ENCODE measurements at regions not wholly inside any gene's neighbourhood (a gene's known extent, or its start where the extent isn't known, plus 50 kb on each side); places are given as distances from the start of the nearest gene placed in this dataset.

DNA sequence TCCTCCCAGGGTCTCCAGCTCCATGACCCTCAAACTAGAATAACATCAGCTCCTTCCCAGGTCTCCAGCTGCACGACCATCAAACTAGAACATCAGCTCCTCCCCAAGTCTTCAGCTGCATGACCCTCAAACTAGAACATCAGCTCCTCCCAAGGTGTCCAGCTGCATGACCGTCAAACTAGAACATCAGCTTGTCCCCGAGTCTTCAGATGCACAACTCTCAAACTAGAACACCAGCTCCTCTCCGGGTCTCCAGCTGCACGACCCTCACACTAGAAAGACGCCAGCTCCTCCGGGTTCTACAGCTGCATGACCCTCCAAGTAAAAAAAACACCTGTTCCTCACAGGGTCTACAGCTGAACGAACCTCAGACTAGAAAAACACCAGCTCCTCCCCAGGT lies 312.9 kb upstream of the TFPI start:
- TF ChIP-seq, protein P1, sequence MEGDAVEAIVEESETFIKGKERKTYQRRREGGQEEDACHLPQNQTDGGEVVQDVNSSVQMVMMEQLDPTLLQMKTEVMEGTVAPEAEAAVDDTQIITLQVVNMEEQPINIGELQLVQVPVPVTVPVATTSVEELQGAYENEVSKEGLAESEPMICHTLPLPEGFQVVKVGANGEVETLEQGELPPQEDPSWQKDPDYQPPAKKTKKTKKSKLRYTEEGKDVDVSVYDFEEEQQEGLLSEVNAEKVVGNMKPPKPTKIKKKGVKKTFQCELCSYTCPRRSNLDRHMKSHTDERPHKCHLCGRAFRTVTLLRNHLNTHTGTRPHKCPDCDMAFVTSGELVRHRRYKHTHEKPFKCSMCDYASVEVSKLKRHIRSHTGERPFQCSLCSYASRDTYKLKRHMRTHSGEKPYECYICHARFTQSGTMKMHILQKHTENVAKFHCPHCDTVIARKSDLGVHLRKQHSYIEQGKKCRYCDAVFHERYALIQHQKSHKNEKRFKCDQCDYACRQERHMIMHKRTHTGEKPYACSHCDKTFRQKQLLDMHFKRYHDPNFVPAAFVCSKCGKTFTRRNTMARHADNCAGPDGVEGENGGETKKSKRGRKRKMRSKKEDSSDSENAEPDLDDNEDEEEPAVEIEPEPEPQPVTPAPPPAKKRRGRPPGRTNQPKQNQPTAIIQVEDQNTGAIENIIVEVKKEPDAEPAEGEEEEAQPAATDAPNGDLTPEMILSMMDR (IDR thresholded peaks at IDR 0.05; ENCODE audit: low read depth, low read length), result no peak
- TF ChIP-seq POLR2A (IDR thresholded peaks at IDR 0.05; ENCODE audit: extremely low read depth, insufficient read length), result no peak
- TF ChIP-seq MYC (IDR thresholded peaks at IDR 0.05; ENCODE audit: low read depth, low read length), result no peak
- TF ChIP-seq, protein P2, sequence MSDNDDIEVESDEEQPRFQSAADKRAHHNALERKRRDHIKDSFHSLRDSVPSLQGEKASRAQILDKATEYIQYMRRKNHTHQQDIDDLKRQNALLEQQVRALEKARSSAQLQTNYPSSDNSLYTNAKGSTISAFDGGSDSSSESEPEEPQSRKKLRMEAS (IDR thresholded peaks at IDR 0.05; ENCODE audit: low read depth, low read length), result no peak
- no peak for DNase-seq (ENCODE audit: low read depth)
- H3K4me3 ChIP-seq (ENCODE audit: low read depth, low read length), result no peak overlapping the region

DNA sequence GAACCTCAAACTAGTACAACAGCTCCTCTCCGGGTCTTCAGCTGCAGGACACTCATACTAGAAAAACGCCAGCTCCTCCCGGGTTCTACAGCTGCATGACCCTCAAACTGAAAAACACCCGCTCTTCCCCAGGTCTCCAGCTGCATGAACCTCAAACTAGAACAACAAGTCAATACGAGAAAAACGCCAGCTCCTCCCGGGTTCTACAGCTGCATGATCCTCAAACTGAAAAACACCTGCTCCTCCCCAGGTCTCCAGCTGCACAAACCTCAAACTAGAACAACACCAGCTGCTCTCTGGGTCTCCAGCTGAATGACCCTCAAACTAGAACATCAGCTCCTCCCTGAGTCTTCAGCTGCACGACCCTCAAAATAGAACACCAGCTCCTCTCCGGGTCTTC lies 315.0 kb upstream of the TFPI start:
- DNase-seq (ENCODE audit: low read depth), result no peak
- TF ChIP-seq POLR2A (IDR thresholded peaks at IDR 0.05; ENCODE audit: extremely low read depth, insufficient read length), result no peak
- TF ChIP-seq MYC (IDR thresholded peaks at IDR 0.05; ENCODE audit: low read depth, low read length), result no peak
- TF ChIP-seq, protein P1 (IDR thresholded peaks at IDR 0.05; ENCODE audit: low read depth, low read length), result no peak
- TF ChIP-seq, protein P2 (IDR thresholded peaks at IDR 0.05; ENCODE audit: low read depth, low read length), result no peak
- no peak overlapping the region for H3K4me3 ChIP-seq (ENCODE audit: low read depth, low read length)

DNA sequence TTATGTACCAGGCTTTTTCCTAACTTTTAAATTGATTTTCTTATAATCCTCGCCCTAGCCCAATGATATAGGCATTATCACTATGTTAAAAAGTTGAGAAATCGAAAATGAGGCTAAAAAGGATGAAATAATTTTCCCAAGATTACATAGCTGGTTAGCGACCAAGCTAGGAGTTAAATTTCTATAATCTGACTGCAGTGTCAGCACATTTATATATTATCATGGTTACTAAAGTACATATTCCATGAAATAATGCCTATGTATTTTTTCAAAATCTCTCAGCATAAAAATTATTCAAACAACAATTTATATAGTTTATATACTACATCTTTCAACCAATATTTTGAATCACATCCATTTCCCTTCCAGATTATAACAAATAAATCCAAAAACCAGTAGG lies 317.3 kb upstream of the TFPI start:
- DNase-seq (ENCODE audit: low read depth), result no peak
- TF ChIP-seq, protein P1 (IDR thresholded peaks at IDR 0.05; ENCODE audit: low read depth, low read length), result no peak
- TF ChIP-seq, protein P2 (IDR thresholded peaks at IDR 0.05; ENCODE audit: low read depth, low read length), result no peak
- TF ChIP-seq MYC (IDR thresholded peaks at IDR 0.05; ENCODE audit: low read depth, low read length) (no peak), POLR2A (IDR thresholded peaks at IDR 0.05; ENCODE audit: extremely low read depth, insufficient read length) (no peak)

DNA sequence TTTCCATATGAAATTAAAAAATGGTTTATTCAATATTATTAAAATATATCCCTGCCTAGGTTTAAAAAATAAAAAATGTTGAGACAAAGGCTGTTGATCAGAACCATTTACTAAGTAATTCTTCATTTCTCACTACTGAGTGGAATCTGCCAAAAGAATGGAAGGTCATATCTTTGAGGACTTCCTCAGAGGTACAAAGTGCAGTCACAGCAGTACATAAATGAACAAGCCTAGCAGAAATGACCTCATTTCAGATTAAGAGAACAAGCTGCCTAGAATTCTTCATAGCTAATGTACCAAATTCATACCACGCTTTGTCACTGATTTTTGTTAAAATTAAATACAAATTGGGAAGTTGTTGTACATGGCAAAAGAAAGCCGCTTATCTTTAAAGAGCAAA lies 318.9 kb upstream of the TFPI start:
- DNase-seq (ENCODE audit: low read depth), result no peak

More for the DNA sequence above, 317.3 kb upstream of the TFPI start:
- no peak overlapping the region for H3K4me3 ChIP-seq (ENCODE audit: low read depth, low read length)

DNA sequence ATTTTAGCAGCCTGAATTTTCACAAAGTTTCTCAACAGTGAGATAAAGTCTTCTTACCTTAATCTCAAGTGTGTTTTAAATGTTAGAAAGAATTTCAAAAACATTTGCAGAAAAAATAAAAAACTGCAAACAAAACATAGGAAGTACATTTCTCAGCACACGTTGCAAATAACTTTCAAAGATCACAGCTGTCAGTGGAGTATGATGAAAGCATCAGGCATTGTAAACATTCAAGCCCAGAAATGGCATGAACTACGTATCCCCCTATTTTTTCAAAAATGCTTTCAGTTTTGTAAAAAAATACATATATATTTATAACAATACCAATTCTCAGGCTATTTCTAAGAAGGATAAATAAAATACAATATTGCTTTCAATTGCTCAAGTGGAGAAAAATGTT lies 320.6 kb upstream of the TFPI start:
- H3K4me3 ChIP-seq (ENCODE audit: low read depth, low read length), result no peak overlapping the region
- TF ChIP-seq POLR2A (IDR thresholded peaks at IDR 0.05; ENCODE audit: extremely low read depth, insufficient read length), result no peak
- no peak for TF ChIP-seq MYC (IDR thresholded peaks at IDR 0.05; ENCODE audit: low read depth, low read length)
- TF ChIP-seq, protein P1 (IDR thresholded peaks at IDR 0.05; ENCODE audit: low read depth, low read length), result no peak
- TF ChIP-seq, protein P2 (IDR thresholded peaks at IDR 0.05; ENCODE audit: low read depth, low read length), result no peak
- DNase-seq (ENCODE audit: low read depth), result no peak

More for the DNA sequence above, 318.9 kb upstream of the TFPI start:
- H3K4me3 ChIP-seq (ENCODE audit: low read depth, low read length), result no peak overlapping the region
- no peak for TF ChIP-seq MYC (IDR thresholded peaks at IDR 0.05; ENCODE audit: low read depth, low read length)
- TF ChIP-seq, protein P2 (IDR thresholded peaks at IDR 0.05; ENCODE audit: low read depth, low read length), result no peak
- TF ChIP-seq, protein P1 (IDR thresholded peaks at IDR 0.05; ENCODE audit: low read depth, low read length), result no peak
- no peak for TF ChIP-seq POLR2A (IDR thresholded peaks at IDR 0.05; ENCODE audit: extremely low read depth, insufficient read length)

Measured in NB4 (cell line).